Esophagus (tissue), 2 donors: ENCODE measurements at regions not wholly inside any gene's neighbourhood (a gene's known extent, or its start where the extent isn't known, plus 50 kb on each side); places are given as distances from the start of the nearest gene placed in this dataset.
A peak's percentile ranks its signal among the peaks of the same experiment; 100 is the strongest.

ENCODE experiments used
- H3K27ac ChIP-seq, 2 donors: one replicate each; pipeline ENCODE4 v1.5.1; 2013; ENCODE audit warnings: low read depth in 2 of 2, mild to moderate bottlenecking in 2 of 2, inconsistent platforms in 1 of 2, low read length in 1 of 2, moderate library complexity in 1 of 2
- H3K27me3 ChIP-seq, 2 donors: one replicate each; pipeline ENCODE4 v1.6.1; 2013; ENCODE audit warnings: low read length in 2 of 2, control low read depth in 1 of 2, mild to moderate bottlenecking in 1 of 2; ENCODE audit not compliant: insufficient read depth in 2 of 2, control insufficient read depth in 1 of 2
- H3K36me3 ChIP-seq, 2 donors: one replicate each; pipeline ENCODE4 v1.6.1; 2013; ENCODE audit warnings: low read length in 1 of 2; ENCODE audit not compliant: control insufficient read depth in 2 of 2, insufficient read depth in 2 of 2
- H3K4me1 ChIP-seq, 2 donors: one replicate each; pipeline ENCODE4 v1.6.1; 2013; ENCODE audit warnings: low read length in 1 of 2; ENCODE audit not compliant: control insufficient read depth in 2 of 2, insufficient read depth in 2 of 2
- H3K4me3 ChIP-seq, 2 donors: one replicate each; pipeline ENCODE4 v1.5.1; 2013; ENCODE audit warnings: low read length in 2 of 2, mild to moderate bottlenecking in 2 of 2, low read depth in 1 of 2, moderate library complexity in 1 of 2
- H3K9me3 ChIP-seq, 2 donors: one replicate each; pipeline ENCODE4 v1.6.1; 2013; ENCODE audit warnings: mild to moderate bottlenecking in 2 of 2, low read depth in 1 of 2, low read length in 1 of 2, moderate library complexity in 1 of 2; ENCODE audit not compliant: control insufficient read depth in 2 of 2, insufficient read depth in 1 of 2
- WGBS, 2 donors: extraction: QIAGEN DNeasy Blood & Tissue Kit; methylation state at CpG; one replicate each; pipeline ENCODE4 v1.1.7; 2013; 5-methylcytosine and 5-hydroxymethylcytosine counted together
- donor health status: healthy with polysubstance abuse.
- donor health status: Bipolar disorder and iron deficiency.

GRCh38 chr18:76633588-76634269 lies 138.7 kb upstream of the ZNF516 start:
- WGBS, 2 donors, result 64 to 69% methylated on average over 2 of the region's 2 CpGs
- H3K9me3 ChIP-seq, result no peaks in the 10 kb centered on the region
- H3K4me1 ChIP-seq, result no peaks in the 10 kb centered on the region
- H3K27me3 ChIP-seq, result no peaks in the 10 kb centered on the region
- H3K4me3 ChIP-seq, result no peak overlapping the region
- no peak overlapping the region for H3K27ac ChIP-seq
- no peaks in the 10 kb centered on the region for H3K36me3 ChIP-seq

- no peaks in the 10 kb centered on the region for H3K4me1 ChIP-seq
- no peaks in the 10 kb centered on the region for H3K36me3 ChIP-seq
- no peak overlapping the region for H3K4me3 ChIP-seq
- H3K27ac ChIP-seq, result no peak overlapping the region
- H3K9me3 ChIP-seq, result no peaks in the 10 kb centered on the region
- WGBS, 2 donors, result 96 to 100% methylated on average over 1 of the region's 1 CpG
- H3K27me3 ChIP-seq, result no peaks in the 10 kb centered on the region
Measured at GRCh38 chr18:76627444-76627843, 132.4 kb upstream of the ZNF516 start.

- H3K36me3 ChIP-seq, result no peaks in the 10 kb centered on the region
- H3K9me3 ChIP-seq, result no peaks in the 10 kb centered on the region
Measured at GRCh38 chr18:76626991-76627390, 131.9 kb upstream of the ZNF516 start.

GRCh38 chr18:76622651-76623050 lies 127.6 kb upstream of the ZNF516 start:
- no peak overlapping the region for H3K27ac ChIP-seq
- no peaks in the 10 kb centered on the region for H3K36me3 ChIP-seq
- 80 to 88% methylated on average over 8 of the region's 8 CpGs for WGBS, 2 donors
- H3K4me3 ChIP-seq, result no peak overlapping the region
- no peaks in the 10 kb centered on the region for H3K27me3 ChIP-seq
- H3K9me3 ChIP-seq, result no peaks in the 10 kb centered on the region
- H3K4me1 ChIP-seq, result peaks cover 4 to 9% of the 10 kb centered on the region in 2 donors

More at GRCh38 chr18:76626991-76627390, 131.9 kb upstream of the ZNF516 start:
- Histone ChIP-seq H3K4me1 (no peaks in the 10 kb centered on the region), H3K27me3 (no peaks in the 10 kb centered on the region), H3K4me3 (no peak overlapping the region), H3K27ac (no peak overlapping the region)

- Histone ChIP-seq H3K9me3 (no peaks in the 10 kb centered on the region), H3K4me1 (peaks cover 4 to 9% of the 10 kb centered on the region in 2 donors), H3K36me3 (no peaks in the 10 kb centered on the region), H3K4me3 (no peak overlapping the region), H3K27ac (no peak overlapping the region), H3K27me3 (no peaks in the 10 kb centered on the region)
- WGBS, 2 donors, result 24 to 28% methylated on average over 12 of the region's 12 CpGs
Measured at GRCh38 chr18:76621782-76622495, 126.9 kb upstream of the ZNF516 start.

- Histone ChIP-seq H3K36me3 (no peaks in the 10 kb centered on the region), H3K27ac (no peak overlapping the region), H3K27me3 (no peaks in the 10 kb centered on the region), H3K9me3 (no peaks in the 10 kb centered on the region), H3K4me3 (no peak overlapping the region), H3K4me1 (peaks cover 4 to 9% of the 10 kb centered on the region in 2 donors)
- WGBS, 2 donors, result 39 to 47% methylated on average over 9 of the region's 9 CpGs
Measured at GRCh38 chr18:76621226-76621625, 126.2 kb upstream of the ZNF516 start.

GRCh38 chr18:76620321-76621170 lies 125.5 kb upstream of the ZNF516 start:
- peak overlapping the region; percentile 30 to 34 for H3K4me3 ChIP-seq
- H3K27ac ChIP-seq, result peak overlapping the region; percentile 50 to 89
- no peaks in the 10 kb centered on the region for H3K9me3 ChIP-seq
- WGBS, 2 donors, result 22 to 37% methylated on average over 30 of the region's 30 CpGs
- H3K4me1 ChIP-seq, result peaks cover 4 to 9% of the 10 kb centered on the region in 2 donors
- H3K27me3 ChIP-seq, result no peaks in the 10 kb centered on the region
- H3K36me3 ChIP-seq, result no peaks in the 10 kb centered on the region

GRCh38 chr18:76619621-76620315 lies 124.7 kb upstream of the ZNF516 start:
- H3K4me1 ChIP-seq, result peaks cover 4 to 9% of the 10 kb centered on the region in 2 donors
- H3K4me3 ChIP-seq, result peak overlapping the region; percentile 34 to 39
- H3K27ac ChIP-seq, result peak overlapping the region; percentile 50 to 89
- H3K36me3 ChIP-seq, result no peaks in the 10 kb centered on the region
- no peaks in the 10 kb centered on the region for H3K9me3 ChIP-seq
- H3K27me3 ChIP-seq, result no peaks in the 10 kb centered on the region
- whole genome bisulfite sequencing, 2 donors, result 17 to 25% methylated on average over 27 of the region's 27 CpGs

- Histone ChIP-seq H3K27ac (peak overlapping the region; percentile 50 to 89), H3K36me3 (no peaks in the 10 kb centered on the region), H3K27me3 (no peaks in the 10 kb centered on the region), H3K9me3 (no peaks in the 10 kb centered on the region), H3K4me1 (peaks cover 4 to 9% of the 10 kb centered on the region in 2 donors), H3K4me3 (peak overlapping the region in 1 of 2 donors; percentile 34)
- 38 to 47% methylated on average over 11 of the region's 11 CpGs for WGBS, 2 donors
Measured at GRCh38 chr18:76619261-76619620, 124.2 kb upstream of the ZNF516 start.
